Astrocyte (in vitro differentiated cells and primary cell): ENCODE measurements at regions not wholly inside any gene's neighbourhood (a gene's known extent, or its start where the extent isn't known, plus 50 kb on each side); places are given as distances from the start of the nearest gene placed in this dataset.
"Not testable (repeated sequence)": the region's sequence is repeated elsewhere in the genome, so short reads cannot be mapped to it uniquely, and the experiment has no call there.

Source experiments
- CTCF ChIP-seq: IDR thresholded peaks from 2 replicates; pipeline ENCODE4 v1.5.1; 2011; ENCODE audit warnings: low read depth, mild to moderate bottlenecking, inconsistent platforms, low read length, moderate library complexity; ENCODE audit not compliant: insufficient read depth
- EZH2 ChIP-seq: IDR thresholded peaks from 2 replicates; pipeline ENCODE4 v1.6.1; 2012; ENCODE audit warnings: mild to moderate bottlenecking, low read length, inconsistent platforms; ENCODE audit not compliant: insufficient read depth

- not testable (repeated sequence) for TF ChIP-seq CTCF, EZH2
Observed at GRCh38 chr13:75175097-75175496, 306.9 kb downstream of the TBC1D4 start.
